Transverse colon (tissue), 3 donors: ENCODE measurements at regions not wholly inside any gene's neighbourhood (a gene's known extent, or its start where the extent isn't known, plus 50 kb on each side); places are given as distances from the start of the nearest gene placed in this dataset.

ENCODE experiments used
- CTCF ChIP-seq, 5 experiments: fragments of 200-600 bp in 3 of 5; fragments of 450-650 bp in 2 of 5; sonication (generic) in 3 of 5; IDR thresholded peaks; 1 replicate in 2 of 5; 2 replicates in 3 of 5; pipeline ENCODE4 v1.5.1; 2016 to 2017; ENCODE audit warnings: antibody characterized with exemption in 5 of 5, inconsistent platforms in 3 of 5, mild to moderate bottlenecking in 2 of 5, moderate library complexity in 1 of 5
- POLR2A ChIP-seq: fragments of 450-650 bp; IDR thresholded peaks from one replicate; pipeline ENCODE4 v1.6.1; 2016; ENCODE audit warnings: antibody characterized with exemption, mild to moderate bottlenecking, moderate library complexity

GRCh38 chr2:177148477-177149154 lies 64.0 kb upstream of the HNRNPA3 start:
- TF ChIP-seq CTCF (IDR thresholded peaks at IDR 0.05) (peak; percentile 71 to 89 (median 79)), POLR2A (no peak)
